ENCODE measurements at regions not wholly inside any gene's neighbourhood (a gene's known extent, or its start where the extent isn't known, plus 50 kb on each side); places are given as distances from the start of the nearest gene placed in this dataset.
"Not testable (repeated sequence)": the region's sequence is repeated elsewhere in the genome, so short reads cannot be mapped to it uniquely, and the experiment has no call there.

DNA sequence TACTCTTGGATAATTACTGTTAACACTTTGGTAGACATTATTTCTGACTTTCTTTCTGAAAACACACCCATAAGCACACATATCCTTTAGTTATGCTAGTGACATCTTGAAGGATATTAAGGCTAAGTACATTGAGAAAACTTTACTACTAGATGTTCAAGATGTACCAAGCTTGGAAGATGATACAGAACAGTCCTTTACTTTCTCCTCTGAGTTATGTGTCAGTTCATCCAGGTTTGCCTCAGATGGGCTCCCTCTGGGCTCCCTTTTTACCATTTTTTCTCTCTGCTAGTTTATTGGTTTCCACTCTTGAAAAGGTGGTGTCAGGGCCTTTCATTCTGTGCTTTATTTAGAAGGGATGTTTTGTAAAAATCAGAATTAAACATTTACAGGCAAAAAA is 172.3 kb downstream of the S1PR1 start:
- no peak for ATAC-seq
- peaks cover 0 to 7% (median 0%) of the 10 kb centered on the region in 3 donors for H3K36me3 Mint-ChIP-seq
- H3K4me1 Mint-ChIP-seq, result peaks cover 0 to 44% (median 0%) of the 10 kb centered on the region in 4 donors

DNA sequence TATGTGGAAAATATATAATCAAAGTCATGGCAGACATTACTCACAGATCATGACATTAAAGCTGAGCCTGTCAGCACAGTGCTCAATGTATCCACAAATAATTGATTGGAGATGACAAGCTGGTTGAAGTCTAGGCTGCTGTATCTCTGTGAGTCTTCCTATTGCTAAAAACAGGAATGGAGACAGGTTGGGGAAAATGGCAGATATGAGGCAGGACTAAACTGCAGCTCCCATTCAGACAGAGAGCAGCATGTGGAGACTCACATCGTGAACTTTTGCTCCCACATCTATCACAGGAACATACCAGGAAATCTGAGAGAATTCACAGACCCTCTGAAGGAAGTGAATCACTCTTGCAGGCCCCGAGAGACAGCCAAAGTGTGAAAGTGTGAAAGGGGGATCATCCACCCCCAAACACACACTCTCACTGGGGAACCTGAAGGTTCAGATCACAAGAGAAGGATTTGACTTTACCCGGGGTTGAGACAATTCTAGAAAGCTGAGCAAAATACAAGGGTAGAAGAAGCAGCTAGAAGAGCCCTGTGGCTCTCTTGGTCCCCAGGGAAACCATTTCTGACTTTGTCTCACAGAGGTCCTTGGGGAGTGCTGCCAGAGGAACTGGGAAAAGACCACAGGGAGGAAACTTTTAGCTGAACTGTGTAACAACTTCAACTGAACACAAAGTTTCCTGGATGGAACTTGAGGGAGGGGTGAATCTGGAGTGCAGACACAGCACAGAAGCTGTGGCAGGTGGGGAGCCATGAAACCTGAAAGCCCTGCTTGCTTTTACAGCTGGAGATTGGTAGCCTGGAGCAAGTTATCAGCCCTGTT is 173.4 kb downstream of the S1PR1 start:
- peaks cover 0 to 44% (median 0%) of the 10 kb centered on the region in 4 donors for H3K4me1 Mint-ChIP-seq
- H3K4me3 Mint-ChIP-seq, result no peak overlapping the region
- H3K9me3 Mint-ChIP-seq, result peaks cover 0 to 9% (median under 1%) of the 10 kb centered on the region in 9 donors
- ATAC-seq (no peak), DNase-seq (no peak)
- POLR2A ChIA-PET, result no interaction called here
- peaks cover 0 to 7% (median 0%) of the 10 kb centered on the region in 3 donors for H3K36me3 Mint-ChIP-seq
- peaks cover 0 to 3% (median 0%) of the 10 kb centered on the region in 5 donors for H3K27me3 Mint-ChIP-seq
- H3K27ac Mint-ChIP-seq, result peak overlapping the region in 1 of 10 donors; percentile 11

More for the DNA sequence above, 172.3 kb downstream of the S1PR1 start:
- peaks cover 0 to 9% (median 0%) of the 10 kb centered on the region in 9 donors for H3K9me3 Mint-ChIP-seq
- peaks cover 0 to 3% (median 0%) of the 10 kb centered on the region in 5 donors for H3K27me3 Mint-ChIP-seq
- POLR2A ChIA-PET, result no interaction called here
- DNase-seq, result no peak
- H3K27ac Mint-ChIP-seq, result no peak overlapping the region
- H3K4me3 Mint-ChIP-seq, result no peak overlapping the region

DNA sequence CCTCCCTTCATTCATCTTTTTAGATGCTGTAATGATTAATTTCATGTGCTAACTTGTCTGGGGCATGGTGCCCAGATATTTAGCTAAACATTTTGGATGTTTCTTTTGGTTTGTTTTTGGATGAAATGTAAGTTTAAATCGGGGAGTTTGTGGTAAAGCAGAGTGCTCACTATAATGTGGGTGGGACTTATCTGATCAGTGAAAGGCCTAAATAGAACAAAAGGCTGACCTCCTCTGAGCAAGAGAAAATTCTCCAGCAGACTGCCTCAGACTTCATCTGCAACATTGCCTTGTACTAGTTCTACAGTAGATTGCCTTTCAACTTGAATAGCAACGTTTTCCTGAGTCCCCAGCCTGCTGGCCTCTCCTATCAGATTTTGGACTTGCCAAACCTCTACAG is 183.6 kb downstream of the S1PR1 start:
- H3K27ac Mint-ChIP-seq, result peak overlapping the region in 1 of 10 donors; percentile 49
- no peak overlapping the region for H3K4me3 Mint-ChIP-seq
- POLR2A ChIA-PET, result no interaction called here
- peaks cover 0 to 16% (median 6%) of the 10 kb centered on the region in 9 donors for H3K9me3 Mint-ChIP-seq
- no peaks in the 10 kb centered on the region for H3K27me3 Mint-ChIP-seq
- DNase-seq (no peak), ATAC-seq (no peak)
- no peaks in the 10 kb centered on the region for H3K4me1 Mint-ChIP-seq
- H3K36me3 Mint-ChIP-seq, result peaks cover 0 to 8% (median 1%) of the 10 kb centered on the region in 3 donors

DNA sequence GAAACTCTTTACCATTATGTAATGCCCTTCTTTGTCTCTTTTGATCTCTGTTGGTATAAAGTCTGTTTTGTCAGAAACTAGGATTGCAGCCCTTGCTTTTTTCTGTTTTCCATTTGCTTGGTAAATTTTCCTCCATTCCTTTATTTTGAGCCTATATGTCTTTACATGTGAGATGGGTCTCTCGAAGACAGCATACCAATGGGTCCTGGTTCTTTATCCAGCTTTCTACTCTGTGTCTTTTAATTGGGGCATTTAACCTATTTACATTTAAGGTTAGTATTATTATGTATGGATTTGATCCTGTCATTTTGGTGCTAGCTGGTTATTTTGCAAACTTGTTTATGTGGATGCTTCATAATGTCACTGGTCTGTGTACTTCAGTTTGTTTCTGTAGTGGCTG is 191.3 kb downstream of the S1PR1 start:
- H3K4me1 Mint-ChIP-seq, DNase-seq, H3K27me3 Mint-ChIP-seq, ATAC-seq, H3K4me3 Mint-ChIP-seq, H3K27ac Mint-ChIP-seq, POLR2A ChIA-PET: not testable (repeated sequence)
- peaks cover 9 to 30% (median 18%) of the 10 kb centered on the region in 9 donors for H3K9me3 Mint-ChIP-seq
- peaks cover 0 to 23% (median 6%) of the 10 kb centered on the region in 3 donors for H3K36me3 Mint-ChIP-seq

DNA sequence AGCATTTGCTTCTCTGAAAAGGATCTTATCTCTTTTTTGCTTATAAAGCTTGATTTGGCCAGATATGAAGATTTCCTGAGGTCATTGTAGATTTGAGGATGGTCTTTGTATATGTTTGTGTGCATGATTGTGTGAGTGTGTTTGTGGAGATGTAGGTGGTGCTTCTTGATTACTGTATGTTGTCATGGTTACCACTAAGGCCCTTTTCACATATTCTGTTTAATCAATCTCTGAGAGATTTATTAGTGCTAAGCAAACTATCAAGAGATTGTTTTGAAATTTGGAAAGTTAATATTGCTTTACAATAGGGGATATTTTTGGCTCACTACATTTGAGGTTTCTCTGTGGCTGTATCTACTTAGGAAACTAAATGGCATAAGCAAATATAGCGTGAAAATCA is 191.7 kb downstream of the S1PR1 start:
- POLR2A ChIA-PET, result no interaction called here
- Mint-ChIP-seq H3K36me3 (peaks cover 0 to 20% (median 6%) of the 10 kb centered on the region in 3 donors), H3K9me3 (peaks cover 9 to 25% (median 14%) of the 10 kb centered on the region in 9 donors), H3K4me3 (no peak overlapping the region), H3K27ac (no peak overlapping the region), H3K27me3 (peaks cover 0 to 5% (median 0%) of the 10 kb centered on the region in 5 donors), H3K4me1 (no peaks in the 10 kb centered on the region)
- DNase-seq, result no peak
- ATAC-seq, result no peak

DNA sequence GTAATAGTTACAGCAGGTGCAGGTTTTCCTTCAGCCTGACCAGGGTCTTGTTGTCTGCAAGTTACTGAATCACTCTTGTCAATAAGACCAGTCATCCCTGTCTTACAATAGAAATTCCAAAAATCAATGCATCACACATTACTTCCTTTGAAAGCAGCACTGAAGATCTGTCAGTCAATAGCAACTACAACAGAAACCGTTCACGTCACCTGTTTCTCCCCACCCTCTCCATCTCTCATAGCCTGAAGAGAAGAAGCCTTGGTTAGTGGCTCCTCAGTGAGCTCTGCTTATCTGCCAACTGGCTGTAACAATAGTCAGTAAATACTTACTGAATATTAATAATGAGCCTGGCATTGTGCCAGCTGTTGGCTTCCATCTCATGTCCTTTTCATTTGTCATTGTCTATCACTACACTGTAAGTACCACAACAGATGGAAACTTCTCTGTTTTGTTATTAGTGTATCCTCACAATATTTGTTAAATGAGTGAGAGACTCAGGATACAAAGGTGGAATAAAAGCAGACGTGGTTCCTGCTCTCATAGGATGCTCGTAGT is 195.2 kb downstream of the S1PR1 start:
- Mint-ChIP-seq H3K4me1 (peaks cover 0 to 12% (median 0%) of the 10 kb centered on the region in 4 donors), H3K4me3 (no peak overlapping the region), H3K27me3 (peaks cover 0 to 5% (median 0%) of the 10 kb centered on the region in 5 donors), H3K9me3 (peaks cover 7 to 15% (median 12%) of the 10 kb centered on the region in 9 donors), H3K27ac (no peak overlapping the region), H3K36me3 (peaks cover 0 to 15% (median 5%) of the 10 kb centered on the region in 3 donors)
- DNase-seq (no peak), ATAC-seq (no peak)
- POLR2A ChIA-PET, result no interaction called here

DNA sequence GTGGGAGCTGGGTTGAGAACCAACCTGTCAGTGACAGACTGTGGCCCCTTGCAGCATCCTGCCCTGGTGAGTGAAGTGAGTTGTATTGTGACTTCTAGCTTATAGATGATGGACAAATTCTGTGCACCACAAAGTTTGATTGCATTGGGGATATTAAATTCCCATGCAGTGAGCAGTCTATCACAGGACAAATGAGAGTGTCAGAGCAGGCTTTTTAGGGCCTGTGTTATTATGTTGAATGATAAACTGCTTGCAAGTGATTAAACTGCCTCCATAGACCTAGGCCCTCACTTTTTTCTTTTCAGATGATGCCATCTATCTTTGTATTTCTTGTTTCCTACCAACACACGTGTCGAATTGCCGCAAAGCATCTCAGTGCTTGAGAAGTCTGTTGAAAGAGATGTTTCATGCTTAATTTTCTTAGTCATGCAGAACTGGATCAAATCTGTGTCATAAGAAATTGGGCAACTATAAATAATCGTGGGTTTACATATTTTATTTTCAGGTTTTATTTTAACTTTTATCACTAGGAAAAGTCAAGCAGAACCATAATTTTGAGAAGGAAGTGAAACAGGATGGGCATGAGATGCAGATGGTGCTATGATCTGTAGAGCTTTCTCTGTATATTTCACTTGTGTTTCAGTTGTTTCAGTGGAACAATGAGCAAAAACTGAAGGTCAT is 199.2 kb downstream of the S1PR1 start:
- Mint-ChIP-seq H3K4me3 (no peak overlapping the region), H3K9me3 (no peaks in the 10 kb centered on the region), H3K27ac (peak overlapping the region in 1 of 10 donors; percentile 17), H3K4me1 (peaks cover 0 to 17% (median 0%) of the 10 kb centered on the region in 4 donors), H3K27me3 (peaks cover 0 to 10% (median 4%) of the 10 kb centered on the region in 5 donors), H3K36me3 (no peaks in the 10 kb centered on the region)
- ATAC-seq, result no peak
- POLR2A ChIA-PET, result no interaction called here
- no peak for DNase-seq

DNA sequence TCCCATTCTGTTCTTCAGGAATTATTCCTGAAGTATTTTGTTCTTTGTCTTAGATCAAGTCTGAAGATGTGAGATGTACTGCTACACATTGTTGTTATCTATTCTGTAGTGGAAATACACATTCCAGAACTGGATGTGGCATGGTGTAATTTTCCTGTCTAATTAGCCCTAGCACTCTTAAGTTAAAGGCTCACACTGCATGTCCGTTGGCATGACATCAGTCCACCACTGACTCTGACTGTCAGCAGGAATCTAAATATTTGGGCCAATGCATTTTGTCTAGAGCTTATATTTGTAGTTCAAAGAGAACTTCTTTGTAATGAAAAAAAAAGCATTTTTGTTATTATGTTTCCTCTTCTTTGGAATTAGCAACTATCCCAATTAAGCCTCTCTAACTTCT is 201.0 kb downstream of the S1PR1 start:
- Mint-ChIP-seq H3K27me3 (peaks cover 0 to 9% (median 6%) of the 10 kb centered on the region in 5 donors), H3K36me3 (no peaks in the 10 kb centered on the region), H3K27ac (no peak overlapping the region), H3K9me3 (no peaks in the 10 kb centered on the region), H3K4me3 (no peak overlapping the region), H3K4me1 (peaks cover 0 to 17% (median 0%) of the 10 kb centered on the region in 4 donors)
- POLR2A ChIA-PET, result interaction anchor here (0.7 kb wide), 1 partner anchor 489 kb away, joined by 3 read pairs; no protein-coding TSS in a partner anchor
- DNase-seq, result no peak
- no peak for ATAC-seq

DNA sequence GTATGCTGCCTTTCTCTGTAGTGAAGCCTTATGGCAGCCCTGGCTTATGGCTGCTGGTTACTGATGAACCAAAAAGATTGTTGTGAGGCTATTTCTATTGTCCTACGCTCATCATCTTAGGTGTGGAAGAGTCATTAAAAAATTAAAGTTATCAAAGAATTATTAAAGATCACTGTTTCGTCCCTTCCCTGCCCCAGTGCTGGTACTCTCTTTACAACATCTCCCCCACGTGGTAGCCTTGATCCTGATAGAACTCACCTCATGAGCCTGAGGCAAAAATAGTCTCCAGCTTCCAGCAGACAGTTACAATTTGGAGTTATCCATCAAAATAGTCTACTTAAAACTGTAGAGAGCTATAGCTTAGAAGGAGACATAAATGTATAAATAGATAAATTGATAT is 201.5 kb downstream of the S1PR1 start:
- Mint-ChIP-seq H3K36me3 (no peaks in the 10 kb centered on the region), H3K4me1 (peaks cover 0 to 17% (median 0%) of the 10 kb centered on the region in 4 donors), H3K27me3 (peaks cover 0 to 9% (median 6%) of the 10 kb centered on the region in 5 donors), H3K27ac (no peak overlapping the region), H3K4me3 (no peak overlapping the region), H3K9me3 (no peaks in the 10 kb centered on the region)
- POLR2A ChIA-PET, result no interaction called here
- no peak for DNase-seq
- ATAC-seq, result no peak

DNA sequence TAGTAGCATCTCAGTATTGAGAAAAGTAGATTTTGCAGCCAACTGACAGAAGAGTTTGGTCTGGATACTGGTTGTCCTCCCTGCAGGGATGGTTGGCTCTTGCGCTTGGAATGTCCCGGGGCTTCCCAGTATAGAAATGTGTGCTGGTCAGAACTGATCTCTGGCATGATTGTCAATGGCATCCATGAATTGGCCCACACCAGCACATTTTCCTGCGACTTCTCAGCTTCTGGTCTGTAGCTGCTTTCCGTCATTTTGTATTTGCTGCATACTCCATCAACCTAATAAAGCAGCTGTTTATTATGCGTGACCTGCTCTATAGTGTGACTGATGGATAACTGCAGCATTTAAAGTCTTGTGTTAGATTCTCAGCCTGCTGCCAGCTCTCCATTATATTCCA is 203.7 kb downstream of the S1PR1 start:
- Mint-ChIP-seq H3K4me3 (no peak overlapping the region), H3K36me3 (no peaks in the 10 kb centered on the region), H3K9me3 (no peaks in the 10 kb centered on the region), H3K4me1 (peaks cover 0 to 17% (median 1%) of the 10 kb centered on the region in 4 donors), H3K27ac (no peak overlapping the region), H3K27me3 (peaks cover 0 to 9% (median 6%) of the 10 kb centered on the region in 5 donors)
- ATAC-seq (no peak), DNase-seq (no peak)
- POLR2A ChIA-PET, result no interaction called here

DNA sequence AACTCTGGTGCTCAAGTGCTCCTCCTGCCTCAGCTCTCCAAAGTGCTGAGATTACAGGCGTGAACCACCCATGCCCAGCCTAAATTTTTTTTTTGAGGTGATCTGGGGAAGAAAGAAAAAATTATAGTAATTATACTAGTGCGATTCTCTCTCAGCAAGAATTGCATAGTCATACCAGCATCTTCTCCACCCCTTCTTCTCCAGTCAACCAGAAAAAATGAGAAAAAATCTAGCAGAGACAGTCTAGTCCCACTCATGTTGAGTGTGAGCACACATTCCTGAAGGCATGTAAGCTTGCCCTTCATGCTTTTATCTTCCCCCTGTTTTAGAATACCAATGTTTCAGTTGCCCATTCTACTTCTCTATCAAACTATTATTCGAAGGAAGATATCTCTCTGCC is 207.6 kb downstream of the S1PR1 start:
- no peaks in the 10 kb centered on the region for H3K36me3 Mint-ChIP-seq
- no peak overlapping the region for H3K4me3 Mint-ChIP-seq
- POLR2A ChIA-PET, result no interaction called here
- H3K27ac Mint-ChIP-seq, result no peak overlapping the region
- H3K27me3 Mint-ChIP-seq, result peaks cover 10 to 15% (median 12%) of the 10 kb centered on the region in 5 donors
- ATAC-seq (no peak), DNase-seq (no peak)
- peaks cover 0 to 3% (median 0%) of the 10 kb centered on the region in 4 donors for H3K4me1 Mint-ChIP-seq
- no peaks in the 10 kb centered on the region for H3K9me3 Mint-ChIP-seq

DNA sequence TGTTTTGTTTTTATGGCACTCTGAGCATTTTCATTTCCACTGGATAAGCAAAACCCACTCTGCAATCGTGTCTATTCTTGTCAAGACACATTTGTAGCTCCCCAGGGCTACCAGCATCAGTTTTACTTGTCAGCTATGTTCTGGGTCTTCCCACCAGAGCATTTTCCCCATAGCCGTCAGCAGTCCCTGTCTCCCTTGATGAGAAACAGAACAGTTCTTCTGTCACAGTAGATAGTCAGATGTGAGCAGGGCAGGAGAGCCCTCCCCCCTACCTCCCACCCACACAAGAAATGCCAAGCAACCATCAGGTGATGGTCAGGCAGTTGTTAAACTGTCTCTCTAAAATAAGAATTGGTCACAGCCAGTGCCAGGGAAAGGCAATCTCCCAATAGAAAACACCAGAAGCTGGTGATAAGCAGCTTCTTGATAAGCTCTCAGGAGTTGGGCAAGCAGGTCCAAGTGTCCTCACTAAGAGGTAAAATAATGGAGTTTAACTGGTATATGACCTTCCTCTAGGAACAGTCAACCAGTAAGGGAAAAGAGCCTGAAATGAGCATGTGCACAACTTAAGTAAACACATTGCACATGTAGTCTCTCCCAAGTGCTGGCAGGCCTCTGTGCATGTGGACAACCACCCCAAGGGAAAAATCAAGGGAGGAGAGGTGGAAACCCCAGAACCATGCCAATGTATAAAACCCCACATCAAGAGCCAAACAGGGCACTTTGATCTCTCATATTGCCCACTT is 208.2 kb downstream of the S1PR1 start:
- Mint-ChIP-seq H3K36me3 (no peaks in the 10 kb centered on the region), H3K4me3 (no peak overlapping the region), H3K27ac (no peak overlapping the region), H3K4me1 (peaks cover 0 to 3% (median 0%) of the 10 kb centered on the region in 4 donors), H3K9me3 (no peaks in the 10 kb centered on the region), H3K27me3 (peaks cover 10 to 15% (median 11%) of the 10 kb centered on the region in 5 donors)
- no peak for DNase-seq
- POLR2A ChIA-PET, result no interaction called here
- ATAC-seq, result no peak

Data from naive thymus-derived CD8-positive, alpha-beta T cell (primary cell).